ENCODE measurements at regions not wholly inside any gene's neighbourhood (a gene's known extent, or its start where the extent isn't known, plus 50 kb on each side); places are given as distances from the start of the nearest gene placed in this dataset.

DNA sequence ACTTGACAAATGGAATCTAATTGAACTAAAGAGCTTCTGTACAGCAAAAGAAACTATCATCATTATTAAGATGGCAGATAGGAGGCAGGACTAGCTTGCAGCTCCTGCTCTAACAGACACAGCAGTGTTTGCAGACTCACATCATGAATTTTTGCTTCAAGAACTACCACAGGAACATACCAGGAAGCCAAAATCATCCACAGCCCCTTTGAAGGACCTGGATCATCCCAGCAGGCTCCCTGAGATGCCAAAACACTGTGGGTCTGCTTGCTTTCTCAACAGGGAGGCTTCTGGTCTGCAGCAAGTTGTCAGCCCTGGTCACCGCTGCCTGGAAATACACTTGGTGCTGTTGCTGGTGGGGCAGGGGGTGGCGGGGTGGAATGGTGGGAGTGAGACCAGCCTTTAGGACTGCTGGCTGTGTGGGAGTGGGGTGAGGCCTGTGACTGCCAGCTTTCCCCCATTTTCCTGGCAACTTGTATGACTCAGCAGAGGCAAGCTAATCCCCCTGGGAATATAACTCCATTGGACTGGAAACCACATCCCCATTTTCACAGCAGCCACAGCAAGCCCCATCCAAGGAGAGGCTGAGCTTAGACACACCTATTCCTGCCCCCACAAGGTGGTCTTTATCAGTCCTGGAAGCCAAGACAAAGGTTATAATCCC is 533.8 kb upstream of the CYLC2 start:
- no peak overlapping the region for H3K4me2 ChIP-seq
- no peaks in the 10 kb centered on the region for H3K4me1 ChIP-seq (ENCODE audit: control insufficient read depth in 1 of 2, insufficient read depth in 2 of 2, low read depth in 1 of 2, low read length in 1 of 2)
- no peak overlapping the region for H3K27ac ChIP-seq (ENCODE audit: low read depth in 2 of 2, low read length in 1 of 2)
- DNase-seq, result no peak
- H3K9me2 ChIP-seq, result no peaks in the 10 kb centered on the region
- ChIA-PET POLR2A (no interaction called here), CTCF (no interaction called here)
- no peak overlapping the region for H2AFZ ChIP-seq (ENCODE audit: low read depth)
- no peaks in the 10 kb centered on the region for H3F3A ChIP-seq (replicated peaks; ENCODE audit: insufficient read depth)
- 11% methylated on average over 2 of the region's 2 CpGs for WGBS (ENCODE audit: low lambda C conversion rate)
- H3K9ac ChIP-seq, result no peak overlapping the region
- H3K4me3 ChIP-seq (ENCODE audit: low read depth in 2 of 2, low read length in 1 of 2), result no peak overlapping the region
- H3K79me2 ChIP-seq (ENCODE audit: insufficient read depth), result no peaks in the 10 kb centered on the region
- H3K36me3 ChIP-seq (replicated peaks in 1 of 2; ENCODE audit: control insufficient read depth in 1 of 2, insufficient read depth in 2 of 2, low read length in 1 of 2), result no peaks in the 10 kb centered on the region
- TF ChIP-seq, protein P1, sequence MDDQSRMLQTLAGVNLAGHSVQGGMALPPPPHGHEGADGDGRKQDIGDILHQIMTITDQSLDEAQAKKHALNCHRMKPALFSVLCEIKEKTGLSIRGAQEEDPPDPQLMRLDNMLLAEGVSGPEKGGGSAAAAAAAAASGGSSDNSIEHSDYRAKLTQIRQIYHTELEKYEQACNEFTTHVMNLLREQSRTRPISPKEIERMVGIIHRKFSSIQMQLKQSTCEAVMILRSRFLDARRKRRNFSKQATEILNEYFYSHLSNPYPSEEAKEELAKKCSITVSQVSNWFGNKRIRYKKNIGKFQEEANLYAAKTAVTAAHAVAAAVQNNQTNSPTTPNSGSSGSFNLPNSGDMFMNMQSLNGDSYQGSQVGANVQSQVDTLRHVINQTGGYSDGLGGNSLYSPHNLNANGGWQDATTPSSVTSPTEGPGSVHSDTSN (IDR thresholded peaks at IDR 0.05), result no peak
- H3K27me3 ChIP-seq (ENCODE audit: insufficient read depth), result no peaks in the 10 kb centered on the region
- no peaks in the 10 kb centered on the region for H3K9me3 ChIP-seq
- no peaks in the 10 kb centered on the region for H4K20me1 ChIP-seq (ENCODE audit: insufficient read depth)

DNA sequence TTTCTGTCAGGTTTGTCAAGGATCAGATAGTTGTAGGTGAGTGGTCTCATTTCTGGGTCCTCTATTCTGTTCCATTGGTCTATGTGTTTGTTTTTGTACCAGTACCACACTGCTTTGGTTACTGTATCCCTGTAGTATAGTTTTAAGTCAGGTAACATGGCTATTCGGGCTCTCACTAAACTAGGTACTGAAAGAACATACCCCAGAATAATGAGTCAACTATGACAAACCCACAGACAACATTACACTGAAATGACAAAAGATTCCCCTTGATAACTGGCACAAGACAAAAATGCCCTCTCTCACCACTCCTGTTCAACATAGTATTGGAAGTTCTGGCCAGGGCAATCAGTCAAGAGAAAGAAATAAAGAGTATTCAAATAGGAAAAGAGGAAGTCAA is 535.3 kb upstream of the CYLC2 start:
- Histone ChIP-seq H3K27ac (ENCODE audit: low read depth in 2 of 2, low read length in 1 of 2) (no peak overlapping the region), H3K9me3 (no peaks in the 10 kb centered on the region), H3K36me3 (replicated peaks in 1 of 2; ENCODE audit: control insufficient read depth in 1 of 2, insufficient read depth in 2 of 2, low read length in 1 of 2) (no peaks in the 10 kb centered on the region), H2AFZ (ENCODE audit: low read depth) (no peak overlapping the region), H3F3A (replicated peaks; ENCODE audit: insufficient read depth) (no peaks in the 10 kb centered on the region), H3K4me2 (no peak overlapping the region), H3K4me3 (ENCODE audit: low read depth in 2 of 2, low read length in 1 of 2) (no peak overlapping the region), H3K4me1 (ENCODE audit: control insufficient read depth in 1 of 2, insufficient read depth in 2 of 2, low read depth in 1 of 2, low read length in 1 of 2) (no peaks in the 10 kb centered on the region), H3K9me2 (no peaks in the 10 kb centered on the region), H3K79me2 (ENCODE audit: insufficient read depth) (no peaks in the 10 kb centered on the region), H3K27me3 (ENCODE audit: insufficient read depth) (no peaks in the 10 kb centered on the region), H3K9ac (no peak overlapping the region), H4K20me1 (ENCODE audit: insufficient read depth) (no peaks in the 10 kb centered on the region)
- POLR2A ChIA-PET, result no interaction called here
- CTCF ChIA-PET, result no interaction called here
- 0% methylated on average over 1 of the region's 1 CpG for WGBS (ENCODE audit: low lambda C conversion rate)
- no peak for TF ChIP-seq FOXJ3 (CRISPR knock-in tag; IDR thresholded peaks at IDR 0.05)
- TF ChIP-seq YY1 (IDR thresholded peaks at IDR 0.05; ENCODE audit: low read depth), result no peak
- no peak for TF ChIP-seq MEF2A (IDR thresholded peaks at IDR 0.05; ENCODE audit: borderline replicate concordance, low read depth)
- TF ChIP-seq RAD21 (IDR thresholded peaks at IDR 0.05; ENCODE audit: low read length), result no peak
- no peak for TF ChIP-seq FOXM1 (IDR thresholded peaks at IDR 0.05; ENCODE audit: low read depth)
- TF ChIP-seq CHD2 (IDR thresholded peaks at IDR 0.05; ENCODE audit: low read length, partially characterized antibody), result no peak
- TF ChIP-seq RXRA (IDR thresholded peaks at IDR 0.05; ENCODE audit: borderline replicate concordance, low read depth), result no peak
- TF ChIP-seq, protein P1 (IDR thresholded peaks at IDR 0.05), result no peak
- TF ChIP-seq TEAD4 (IDR thresholded peaks at IDR 0.05; ENCODE audit: borderline replicate concordance, insufficient read depth), result no peak
- TF ChIP-seq MXI1 (IDR thresholded peaks at IDR 0.05; ENCODE audit: low read depth, low read length), result no peak
- DNase-seq, result no peak

DNA sequence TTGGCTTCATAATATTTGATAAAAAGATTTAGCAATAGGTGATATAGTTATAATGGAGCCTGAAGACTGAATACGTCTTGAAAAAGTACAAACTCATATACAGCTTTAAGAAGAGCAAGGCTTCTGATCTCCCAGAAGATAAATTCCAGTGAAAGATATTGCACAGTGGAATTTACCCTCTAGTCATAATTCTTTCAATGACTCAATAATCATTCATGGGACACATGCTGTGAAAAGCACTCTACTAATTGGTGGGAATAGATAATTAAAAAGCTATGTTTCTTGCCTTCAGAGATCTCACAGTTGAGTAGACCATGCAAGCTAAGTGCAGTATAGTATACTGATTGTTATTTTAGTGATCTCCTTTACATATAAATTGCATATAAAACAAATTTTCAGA is 538.6 kb upstream of the CYLC2 start:
- H3F3A ChIP-seq (replicated peaks; ENCODE audit: insufficient read depth), result no peaks in the 10 kb centered on the region
- H3K9ac ChIP-seq, result no peak overlapping the region
- H4K20me1 ChIP-seq (ENCODE audit: insufficient read depth), result no peaks in the 10 kb centered on the region
- H3K27ac ChIP-seq (ENCODE audit: low read depth in 2 of 2, low read length in 1 of 2), result no peak overlapping the region
- no peaks in the 10 kb centered on the region for H3K4me1 ChIP-seq (ENCODE audit: control insufficient read depth in 1 of 2, insufficient read depth in 2 of 2, low read depth in 1 of 2, low read length in 1 of 2)
- H3K79me2 ChIP-seq (ENCODE audit: insufficient read depth), result no peaks in the 10 kb centered on the region
- no peaks in the 10 kb centered on the region for H3K36me3 ChIP-seq (replicated peaks in 1 of 2; ENCODE audit: control insufficient read depth in 1 of 2, insufficient read depth in 2 of 2, low read length in 1 of 2)
- H3K4me3 ChIP-seq (ENCODE audit: low read depth in 2 of 2, low read length in 1 of 2), result no peak overlapping the region
- no peaks in the 10 kb centered on the region for H3K27me3 ChIP-seq (ENCODE audit: insufficient read depth)
- ChIA-PET POLR2A (no interaction called here), CTCF (no interaction called here)
- no peak overlapping the region for H2AFZ ChIP-seq (ENCODE audit: low read depth)
- WGBS (ENCODE audit: low lambda C conversion rate), result 11% methylated on average over 1 of the region's 1 CpG
- TF ChIP-seq RFX5 (IDR thresholded peaks at IDR 0.05; ENCODE audit: low read length) (no peak), GATA2 (CRISPR knock-in tag; IDR thresholded peaks at IDR 0.05) (no peak), YY1 (IDR thresholded peaks at IDR 0.05; ENCODE audit: low read depth) (no peak), GABPA (IDR thresholded peaks at IDR 0.05; ENCODE audit: low read depth) (no peak), RAD21 (IDR thresholded peaks at IDR 0.05; ENCODE audit: low read length) (no peak), NRF1 (IDR thresholded peaks at IDR 0.05; ENCODE audit: low read depth, low read length) (no peak), TAF1 (IDR thresholded peaks at IDR 0.05; ENCODE audit: borderline replicate concordance, low read depth, low read length) (no peak), EP300 (IDR thresholded peaks at IDR 0.05; ENCODE audit: borderline replicate concordance in 1 of 2, low read depth in 1 of 2, low read length in 1 of 2) (no peak)
- TF ChIP-seq, protein P1 (IDR thresholded peaks at IDR 0.05), result no peak
- TF ChIP-seq, protein P2, sequence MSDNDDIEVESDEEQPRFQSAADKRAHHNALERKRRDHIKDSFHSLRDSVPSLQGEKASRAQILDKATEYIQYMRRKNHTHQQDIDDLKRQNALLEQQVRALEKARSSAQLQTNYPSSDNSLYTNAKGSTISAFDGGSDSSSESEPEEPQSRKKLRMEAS (IDR thresholded peaks at IDR 0.05; ENCODE audit: low read depth), result no peak
- no peaks in the 10 kb centered on the region for H3K9me3 ChIP-seq
- no peak overlapping the region for H3K4me2 ChIP-seq
- no peaks in the 10 kb centered on the region for H3K9me2 ChIP-seq
- no peak for DNase-seq
